ENCODE measurements at regions not wholly inside any gene's neighbourhood (a gene's known extent, or its start where the extent isn't known, plus 50 kb on each side); places are given as distances from the start of the nearest gene placed in this dataset.

- no peak for TF ChIP-seq POLR2A (IDR thresholded peaks at IDR 0.05; ENCODE audit: borderline replicate concordance, extremely low read depth, insufficient read depth, insufficient read length)
- TF ChIP-seq SP1 (IDR thresholded peaks at IDR 0.05; ENCODE audit: low read depth) = no peak
- no peak for TF ChIP-seq CTCF (IDR thresholded peaks at IDR 0.05 in 2 of 3, conservative IDR thresholded peaks at IDR 0.05 in 1 of 3; ENCODE audit: borderline replicate concordance in 1 of 3, insufficient read depth in 1 of 3, low read depth in 2 of 3, low read length in 2 of 3)
- TF ChIP-seq EZH2 (IDR thresholded peaks at IDR 0.05) = no peak
- no peak for TF ChIP-seq CEBPB (IDR thresholded peaks at IDR 0.05; ENCODE audit: low read depth)
These were observed 50.3 kb downstream of the PTGR3 start for GRCh38 chr18:75158465-75159237.
